Urothelium cell line (cell line): ENCODE measurements at regions not wholly inside any gene's neighbourhood (a gene's known extent, or its start where the extent isn't known, plus 50 kb on each side); places are given as distances from the start of the nearest gene placed in this dataset.
"Not testable (repeated sequence)": the region's sequence is repeated elsewhere in the genome, so short reads cannot be mapped to it uniquely, and the experiment has no call there.

Experiments
- DNase-seq: peaks from one replicate; pipeline ENCODE4 v3.0.0; 2011; ENCODE audit warnings: low spot score, mixed read lengths
- FAIRE-seq: peaks from 2 replicates; lab custom pipeline; 2011; peaks lifted over from hg19 to GRCh38; lab: Jason Lieb, UNC

DNA sequence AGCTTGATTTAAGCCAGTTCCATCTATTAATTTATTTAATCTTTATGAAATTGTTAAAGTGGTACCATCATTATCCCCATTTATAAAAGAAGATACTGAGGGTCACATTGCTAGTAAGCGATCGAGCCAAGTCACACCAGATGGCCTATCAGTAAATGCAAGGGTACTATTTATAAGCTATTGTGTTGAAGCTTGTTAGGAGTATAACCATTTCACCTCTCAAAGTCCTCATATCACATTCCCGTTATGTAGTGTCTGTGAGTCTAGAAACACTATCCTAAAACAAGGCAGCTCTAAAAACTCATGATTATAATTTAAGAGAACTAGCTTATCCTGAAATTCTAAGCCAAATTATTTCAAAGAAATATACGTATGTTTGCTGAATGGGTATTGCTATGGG is 1161.8 kb downstream of the EFNA5 start:
- DNase-seq, result no peak
- no peak for FAIRE-seq

DNA sequence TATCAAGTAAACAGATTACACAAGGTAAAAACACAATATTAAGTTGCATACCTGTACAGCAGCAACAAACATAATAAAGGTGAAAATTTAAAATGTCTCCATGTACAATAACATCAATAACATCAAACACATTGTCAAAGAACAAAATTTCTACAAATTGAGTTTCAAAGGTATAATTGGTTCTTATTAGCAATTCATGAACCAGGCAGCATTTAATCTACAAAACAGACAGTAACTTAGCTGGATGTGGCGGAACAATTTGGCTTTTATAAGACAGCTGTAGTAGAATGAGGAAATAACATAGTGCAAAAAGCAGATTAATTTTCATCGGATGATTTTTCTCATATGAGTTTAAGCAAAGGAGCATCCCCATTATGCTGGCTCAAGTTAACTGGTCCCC is 1176.8 kb downstream of the EFNA5 start:
- FAIRE-seq (no peak), DNase-seq (no peak)

DNA sequence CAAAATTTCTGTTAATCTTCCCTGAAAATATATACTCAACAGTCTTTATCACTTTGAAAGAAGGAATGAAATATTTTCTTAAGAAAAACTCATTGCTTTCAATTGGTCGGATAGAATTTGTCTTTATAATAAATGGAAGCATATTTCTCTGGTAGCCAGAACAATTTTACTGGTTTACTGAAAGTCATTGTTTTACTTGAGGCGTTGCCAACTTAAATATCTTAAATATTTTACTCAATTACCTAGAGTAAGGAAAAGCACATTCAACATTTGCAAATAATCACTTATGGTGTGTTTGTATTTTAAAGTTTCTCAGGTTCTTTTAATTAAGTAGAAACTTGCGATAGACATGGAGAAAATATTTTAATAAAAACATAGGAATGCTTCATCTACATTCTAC is 1181.7 kb downstream of the EFNA5 start:
- DNase-seq, result no peak
- FAIRE-seq, result no peak

DNA sequence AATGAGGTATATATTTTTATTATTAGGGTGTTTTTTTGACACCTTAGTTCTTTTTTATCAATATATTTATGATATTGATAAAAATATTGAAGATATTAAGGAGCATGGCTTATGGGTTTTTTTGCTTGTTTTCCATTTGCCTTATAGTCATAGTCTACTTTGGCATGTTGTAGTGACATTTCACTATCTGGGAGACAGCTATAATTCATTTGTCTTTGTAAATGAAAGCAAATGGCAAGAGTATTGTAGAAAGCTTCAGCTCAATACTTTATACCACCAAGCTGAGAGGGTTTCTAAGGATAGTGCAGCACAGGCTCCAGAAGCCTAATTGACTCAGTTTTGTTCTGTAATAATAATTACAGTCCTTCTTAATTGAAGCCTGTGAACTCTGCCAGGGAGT is 1182.3 kb downstream of the EFNA5 start:
- no peak for FAIRE-seq

DNA sequence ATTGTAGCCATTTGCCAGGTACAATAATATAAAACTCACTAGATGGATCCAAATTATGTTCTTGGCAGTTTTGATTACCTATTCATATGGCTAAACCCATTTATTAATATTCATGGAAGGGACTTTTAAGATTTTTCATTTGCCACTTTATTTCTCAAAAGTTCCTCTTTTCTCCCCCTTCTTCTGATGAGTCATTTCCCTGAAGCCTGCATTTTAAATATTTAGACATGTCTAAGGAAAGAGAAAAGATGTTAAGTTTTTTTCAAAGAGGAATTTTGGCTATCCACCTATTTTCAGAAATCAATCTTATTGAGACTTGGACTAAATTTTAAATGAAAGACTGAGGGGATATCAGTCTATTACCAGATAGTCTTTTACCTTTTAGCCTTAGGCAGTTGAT is 1189.4 kb downstream of the EFNA5 start:
- no peak for DNase-seq
- no peak for FAIRE-seq

More for the DNA sequence above, 1182.3 kb downstream of the EFNA5 start:
- DNase-seq, result no peak

DNA sequence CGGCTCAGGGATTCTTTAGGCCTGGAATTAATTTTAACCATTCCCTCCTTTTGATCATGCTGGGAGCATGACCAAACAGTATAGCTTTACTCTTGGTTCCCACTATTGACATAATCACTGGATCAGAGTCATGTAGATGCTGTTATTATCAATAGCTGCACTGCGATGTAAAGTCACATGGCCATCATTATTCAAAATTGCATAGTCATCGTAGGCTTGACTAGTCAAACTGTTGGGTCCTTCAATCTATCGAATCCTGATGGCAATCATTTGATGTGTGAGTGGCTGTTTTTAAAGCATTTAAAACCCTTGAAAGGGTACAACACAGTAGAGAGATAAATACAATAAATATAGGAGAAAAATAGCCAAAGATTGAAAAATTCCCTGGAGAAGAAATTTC is 1194.1 kb downstream of the EFNA5 start:
- FAIRE-seq (no peak), DNase-seq (no peak)

DNA sequence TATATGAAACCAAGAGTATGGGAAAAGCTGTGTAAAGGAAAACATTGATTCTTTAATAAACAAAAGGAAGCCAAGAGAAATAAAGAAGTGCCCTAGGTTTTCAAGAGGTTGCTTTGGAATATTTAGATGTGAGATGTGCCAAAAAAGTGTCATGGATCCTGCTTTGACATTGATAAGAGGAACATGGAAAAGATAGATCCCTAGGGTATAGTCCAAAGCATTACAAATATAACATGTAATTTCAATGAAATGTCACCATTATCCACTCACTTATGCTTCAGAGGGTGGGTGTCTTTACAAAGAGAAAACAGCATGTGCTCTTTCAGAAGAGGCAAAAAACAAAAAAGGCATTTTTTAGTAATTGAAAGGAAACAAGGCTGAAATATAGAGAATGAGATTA is 1196.7 kb downstream of the EFNA5 start:
- no peak for FAIRE-seq

DNA sequence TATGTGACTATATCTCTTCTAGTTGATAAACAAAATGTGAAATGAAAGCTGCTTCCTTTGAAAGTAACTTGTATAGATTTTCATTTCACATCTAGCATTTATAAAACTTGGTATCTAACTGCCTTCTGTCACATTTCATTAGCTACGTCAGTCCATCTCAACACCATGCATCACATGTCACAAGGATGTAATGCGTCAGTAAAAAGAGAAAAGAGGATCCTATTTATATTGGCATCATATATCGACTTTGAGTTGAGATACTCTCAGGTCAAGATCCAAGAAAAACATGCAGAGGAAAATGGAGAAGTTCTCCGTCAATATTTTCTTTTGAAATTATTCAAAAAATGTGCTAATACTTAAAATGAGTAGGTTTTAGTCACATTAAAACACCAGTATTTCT is 1211.2 kb downstream of the EFNA5 start:
- DNase-seq (no peak), FAIRE-seq (no peak)

More for the DNA sequence above, 1196.7 kb downstream of the EFNA5 start:
- DNase-seq, result no peak

DNA sequence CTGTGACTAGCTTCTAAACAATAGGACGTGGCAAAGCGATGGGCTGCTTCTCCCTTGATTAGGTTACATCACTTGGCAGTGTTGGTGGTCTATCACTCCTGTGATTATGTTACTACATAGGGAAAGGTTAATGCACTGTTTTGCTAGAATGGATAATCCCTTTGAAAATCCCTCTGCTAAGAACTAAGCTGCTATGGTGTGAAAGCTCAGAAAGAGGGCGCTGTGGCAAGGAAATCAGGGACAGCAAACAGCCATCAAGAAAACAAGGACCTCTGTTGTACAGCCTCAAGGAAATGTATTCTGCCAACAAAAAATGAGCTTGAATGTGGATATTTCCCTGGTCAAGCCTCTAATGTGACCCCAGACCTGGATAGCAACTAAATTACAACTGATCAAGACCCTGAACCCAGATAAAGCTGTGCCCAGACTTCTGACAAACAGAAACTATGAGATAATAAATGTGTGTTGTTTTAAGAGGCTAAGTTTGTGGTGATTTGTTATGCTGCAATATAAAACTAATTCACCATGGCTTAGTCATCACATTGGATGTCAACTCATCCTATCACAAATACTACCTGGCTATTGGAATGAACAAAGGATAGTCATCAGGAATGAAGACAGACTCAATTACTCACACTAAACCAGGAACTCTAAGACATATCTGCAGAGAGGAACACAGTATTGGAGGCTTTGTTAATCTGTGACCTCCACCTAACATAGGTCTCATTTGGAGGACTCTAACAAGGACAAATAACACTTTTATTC is 1215.9 kb downstream of the EFNA5 start:
- DNase-seq (peak; percentile 10), FAIRE-seq (no peak)

DNA sequence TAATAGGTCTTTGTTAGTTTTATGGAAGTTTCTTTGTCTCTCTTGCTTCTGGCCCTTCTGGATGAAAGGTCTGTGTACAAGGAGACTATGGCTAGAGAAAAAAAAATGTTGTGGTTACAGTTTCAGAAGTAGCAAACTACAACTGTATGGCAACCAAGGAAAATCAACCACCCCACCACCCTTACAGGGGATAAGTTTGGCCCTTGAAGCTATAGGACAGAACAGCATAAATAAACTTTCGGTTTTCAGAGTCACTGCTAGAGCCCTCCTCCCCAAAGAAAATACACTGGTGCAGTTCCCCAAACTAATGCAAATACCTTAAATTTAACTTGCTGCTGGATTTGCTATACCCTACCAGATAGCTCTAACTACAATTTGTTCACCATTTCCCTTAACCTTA is 1216.7 kb downstream of the EFNA5 start:
- no peak for DNase-seq
- no peak for FAIRE-seq

DNA sequence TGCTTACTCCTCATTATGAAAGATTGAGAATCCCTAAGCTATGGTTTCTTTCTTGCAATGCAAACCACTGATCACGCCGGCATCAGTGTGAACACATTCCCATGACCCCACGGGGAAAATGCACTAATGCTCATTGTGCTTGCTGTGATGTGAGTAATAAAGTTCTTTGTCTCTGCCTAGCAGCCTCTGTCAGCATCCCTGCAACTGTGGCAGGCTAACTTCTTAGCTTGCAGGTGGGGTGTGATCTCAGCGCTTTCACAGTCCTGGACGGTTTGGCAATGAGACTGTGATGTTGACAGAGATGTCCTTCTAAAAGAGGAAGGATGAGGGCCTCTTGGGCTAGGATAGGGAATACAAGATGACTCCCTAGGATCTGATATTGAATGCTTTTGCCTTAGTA is 1218.7 kb downstream of the EFNA5 start:
- FAIRE-seq (no peak), DNase-seq (no peak)

DNA sequence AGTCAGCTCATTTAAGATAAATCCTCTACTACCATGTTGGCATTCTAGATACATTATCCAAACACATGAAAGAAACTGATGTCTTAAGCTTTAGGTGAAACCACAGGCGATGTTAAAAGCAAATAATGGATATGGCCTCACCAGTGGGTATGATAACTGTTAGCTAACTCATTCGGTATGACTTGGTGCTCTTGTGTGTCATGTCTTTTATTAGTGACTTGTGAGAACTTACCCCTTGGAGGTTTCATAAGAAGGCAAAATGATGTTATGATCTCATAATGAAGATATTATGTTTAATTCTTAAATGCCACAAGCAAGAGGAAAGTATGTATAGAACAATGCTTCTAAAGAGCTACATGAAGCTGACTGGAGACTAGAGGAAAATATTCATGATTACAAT is 1227.0 kb downstream of the EFNA5 start:
- FAIRE-seq (no peak), DNase-seq (no peak)

DNA sequence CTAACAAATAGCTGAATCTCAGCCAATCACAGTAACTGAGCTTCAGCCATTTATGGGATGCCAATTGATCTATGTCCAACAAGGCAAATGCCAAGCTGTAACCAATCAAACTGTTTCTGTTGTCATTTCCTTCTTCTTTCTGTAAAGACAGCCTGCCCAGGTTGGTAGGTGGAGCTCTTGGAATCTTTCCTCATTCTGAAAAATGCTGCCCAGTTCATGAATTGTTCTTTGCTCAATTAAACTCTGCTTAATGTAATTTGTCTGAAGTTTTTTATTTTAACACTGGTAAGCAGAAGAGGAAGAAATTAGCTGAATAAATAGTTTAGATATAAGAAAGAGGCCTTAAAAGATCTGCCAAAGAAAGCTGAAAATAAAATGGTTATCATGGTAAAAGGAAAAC is 1235.6 kb downstream of the EFNA5 start:
- DNase-seq (no peak), FAIRE-seq (no peak)

DNA sequence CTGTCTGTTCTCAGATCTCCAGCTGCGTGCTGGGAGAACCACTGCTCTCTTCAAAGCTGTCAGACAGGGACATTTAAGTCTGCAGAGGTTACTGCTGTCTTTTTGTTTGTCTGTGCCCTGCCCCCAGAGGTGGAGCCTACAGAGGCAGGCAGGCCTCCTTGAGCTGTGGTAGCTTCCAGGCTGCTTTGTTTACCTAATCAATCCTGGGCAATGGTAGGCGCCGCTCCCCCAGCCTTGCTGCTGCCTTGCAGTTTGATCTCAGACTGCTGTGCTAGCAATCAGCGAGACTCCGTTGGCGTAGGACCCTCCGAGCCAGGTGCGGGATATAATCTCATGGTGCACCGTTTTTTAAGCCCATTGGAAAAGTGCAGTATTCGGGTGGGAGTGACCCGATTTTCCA is 1240.0 kb downstream of the EFNA5 start:
- not testable (repeated sequence) for FAIRE-seq, DNase-seq

DNA sequence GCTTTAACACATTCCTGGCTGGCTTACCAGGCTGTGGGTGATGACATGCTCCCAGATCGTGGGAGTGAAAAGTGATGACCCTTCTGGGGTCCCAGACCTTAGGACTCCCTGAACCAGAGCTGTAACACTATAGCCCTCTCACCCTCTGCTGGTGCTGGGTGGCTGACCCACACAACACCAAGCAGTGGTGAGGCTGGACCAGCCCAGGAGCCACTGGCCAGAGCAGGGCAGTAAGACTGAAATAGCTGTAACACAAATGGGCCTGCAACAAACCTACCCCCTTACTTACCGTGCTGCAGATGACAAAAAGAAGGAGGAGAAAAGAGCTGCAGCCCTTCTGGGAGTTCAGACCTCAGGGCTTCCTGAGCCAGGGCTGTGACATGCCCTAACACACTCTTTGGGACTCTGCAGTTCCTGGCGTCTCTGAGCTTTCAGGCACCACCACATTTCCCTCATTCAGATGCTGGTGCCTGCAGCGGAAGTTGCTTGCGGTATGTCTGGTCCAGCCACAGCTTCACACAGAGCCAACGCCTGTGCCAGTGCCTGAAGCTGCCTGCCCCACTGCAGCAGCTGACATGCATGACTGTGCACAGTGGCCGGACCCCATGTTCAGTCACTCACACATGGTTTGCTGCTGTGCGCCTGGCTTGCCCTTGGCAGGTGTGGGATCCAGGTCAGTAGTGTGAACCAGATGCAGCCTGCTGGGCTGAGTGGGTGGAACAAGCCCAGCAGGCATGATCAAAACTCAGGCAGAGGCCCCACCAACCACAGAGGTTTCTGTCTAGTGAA is 1247.4 kb downstream of the EFNA5 start:
- no peak for DNase-seq
- no peak for FAIRE-seq

DNA sequence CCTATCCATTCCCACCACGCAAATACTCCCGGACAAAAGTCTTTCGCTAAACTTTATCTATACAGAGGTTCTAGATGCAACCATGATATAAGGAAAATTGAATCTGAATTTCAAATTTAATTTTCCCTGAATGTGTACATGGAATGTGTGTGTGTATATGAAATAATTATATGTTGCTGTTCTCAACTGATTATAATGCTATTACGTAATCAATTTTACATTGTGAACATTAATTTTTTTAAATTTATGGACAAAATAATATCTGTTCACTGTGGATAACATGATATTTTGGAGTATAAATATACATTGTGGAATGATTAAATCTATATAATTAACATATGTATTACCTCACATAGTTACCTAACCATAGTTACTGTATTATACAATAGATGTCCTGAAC is 1250.6 kb downstream of the EFNA5 start:
- DNase-seq, result no peak
- no peak for FAIRE-seq

DNA sequence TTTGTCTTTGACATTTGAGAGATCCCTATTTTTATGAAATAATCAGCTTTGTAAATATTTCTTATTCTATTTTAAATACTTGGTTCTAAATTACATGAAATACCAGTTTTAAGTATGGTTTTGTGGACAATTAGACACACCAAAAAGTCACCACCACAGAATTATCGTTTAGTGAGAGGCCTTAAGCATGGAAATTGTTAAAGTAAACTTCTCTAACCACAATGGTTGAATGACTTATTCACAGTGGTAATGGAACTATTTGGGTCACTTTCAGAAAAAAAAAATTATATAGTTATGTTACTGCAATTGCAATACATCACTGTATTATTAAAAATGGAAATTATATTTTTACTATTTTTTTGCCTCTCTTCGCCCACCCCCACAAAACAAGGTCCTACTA is 1252.5 kb downstream of the EFNA5 start:
- DNase-seq (no peak), FAIRE-seq (no peak)

DNA sequence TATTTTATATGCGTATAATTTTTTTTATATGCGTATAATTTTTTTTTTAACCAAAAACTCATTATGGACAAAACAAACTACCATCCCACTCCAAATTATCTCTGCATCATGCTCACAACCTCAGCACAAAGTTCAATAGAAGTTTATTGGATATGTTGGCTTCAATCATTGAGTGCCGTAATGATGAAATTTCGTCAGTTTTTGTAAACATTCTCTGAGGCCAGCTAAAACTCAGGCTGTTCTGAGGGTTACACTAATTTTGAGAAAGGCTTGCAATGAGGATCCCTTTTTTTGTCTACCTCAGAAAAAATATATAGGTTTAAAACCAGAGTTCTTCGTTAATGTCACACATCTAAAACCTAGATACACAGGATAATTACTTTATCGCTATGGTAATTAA is 1253.2 kb downstream of the EFNA5 start:
- DNase-seq (no peak), FAIRE-seq (no peak)

DNA sequence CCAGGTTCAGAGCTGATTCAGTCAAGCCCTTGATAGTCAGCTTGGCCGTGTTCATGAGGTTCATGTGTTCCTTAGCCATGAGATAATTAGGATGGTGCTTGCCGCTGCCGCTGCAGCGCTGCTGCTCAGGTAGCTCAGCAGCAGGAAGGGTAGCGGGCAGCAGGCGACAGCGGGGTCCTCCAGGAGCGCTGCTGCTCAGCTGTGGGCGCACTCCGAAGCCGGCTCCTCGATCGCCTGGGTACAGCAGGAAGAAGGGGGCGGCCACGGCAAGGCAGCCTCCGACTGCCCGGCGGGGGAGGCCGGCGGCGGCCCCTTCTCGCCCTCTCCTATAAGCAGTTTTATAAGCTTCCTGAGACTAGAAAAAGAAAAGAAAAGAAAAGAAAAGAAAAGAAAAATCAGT is 1253.6 kb downstream of the EFNA5 start:
- DNase-seq (no peak), FAIRE-seq (no peak)

DNA sequence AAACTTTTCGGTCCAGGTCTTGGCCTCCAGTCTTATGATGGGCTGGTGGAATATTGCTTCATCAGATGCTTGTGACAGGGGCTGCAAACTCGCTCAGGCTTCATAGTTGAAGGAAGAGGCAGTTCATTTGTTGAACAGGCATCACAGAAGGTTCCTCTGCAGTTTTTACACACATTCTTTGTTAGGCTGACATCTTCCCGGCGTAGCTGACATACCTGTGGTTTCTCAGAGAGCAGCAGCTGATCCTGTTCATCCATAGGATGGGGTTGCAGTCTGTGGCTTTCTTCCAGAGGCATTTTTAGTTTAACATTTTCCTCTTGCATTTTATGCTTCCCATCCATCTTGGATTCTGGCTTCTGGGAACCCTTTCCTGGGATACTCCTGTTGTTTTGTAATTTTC is 1255.2 kb downstream of the EFNA5 start:
- FAIRE-seq (no peak), DNase-seq (peak; percentile 71)

DNA sequence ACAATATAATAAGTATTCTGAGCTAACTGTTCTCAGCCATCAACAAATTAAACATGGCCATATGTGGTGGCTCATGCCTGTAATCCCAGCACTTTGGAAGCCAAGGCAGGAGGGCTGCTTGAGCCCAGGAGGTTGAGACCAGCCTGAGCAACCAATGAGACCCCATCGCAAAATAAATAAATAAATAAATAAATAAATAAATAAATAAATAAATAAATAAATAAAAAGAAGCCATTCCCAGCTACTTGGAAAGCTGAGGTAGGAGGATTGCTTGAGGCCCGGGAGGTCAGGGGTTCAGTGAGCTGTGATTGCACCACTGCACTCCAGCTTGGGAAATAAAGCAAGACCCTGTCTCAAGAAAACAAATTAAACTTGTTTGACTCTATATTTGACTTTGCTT is 1256.4 kb downstream of the EFNA5 start:
- FAIRE-seq (no peak), DNase-seq (no peak)

DNA sequence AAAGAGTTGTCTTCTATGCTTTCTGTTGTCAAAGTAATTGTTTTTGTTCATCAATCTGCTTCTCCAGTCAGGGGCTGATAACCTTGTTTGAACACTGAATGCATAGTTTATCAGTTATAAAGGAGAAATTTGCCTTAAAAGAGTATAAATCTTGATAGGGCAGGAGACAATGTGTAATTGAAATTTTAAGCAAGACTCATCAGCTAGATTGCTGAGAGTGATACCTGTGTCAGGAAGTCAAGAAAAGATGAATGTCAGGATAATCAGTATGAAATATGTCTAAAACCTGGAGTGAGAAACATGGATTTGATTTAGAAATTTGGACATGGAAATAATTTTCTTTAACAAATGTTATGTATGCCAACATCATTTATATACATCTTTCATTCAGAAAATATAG is 1258.1 kb downstream of the EFNA5 start:
- no peak for FAIRE-seq
- no peak for DNase-seq
